GM12891 (cell line): ENCODE measurements at regions not wholly inside any gene's neighbourhood (a gene's known extent, or its start where the extent isn't known, plus 50 kb on each side); places are given as distances from the start of the nearest gene placed in this dataset.
"Not testable (repeated sequence)": the region's sequence is repeated elsewhere in the genome, so short reads cannot be mapped to it uniquely, and the experiment has no call there.

Source experiments
- DNase-seq: peaks from one replicate; pipeline ENCODE4 v3.0.0; 2011; ENCODE audit warnings: low spot score; ENCODE audit not compliant: insufficient read length
- FAIRE-seq: peaks from 2 replicates; lab custom pipeline; 2011; peaks lifted over from hg19 to GRCh38; lab: Jason Lieb, UNC
- PAX5 ChIP-seq: IDR thresholded peaks from 2 replicates; pipeline ENCODE4 v1.6.1; 2011; ENCODE audit warnings: low read length, moderate library complexity, mild to moderate bottlenecking; ENCODE audit not compliant: insufficient read depth, severe bottlenecking
- POLR2A ChIP-seq: IDR thresholded peaks from 2 replicates; pipeline ENCODE4 v1.6.1; 2011; ENCODE audit warnings: low read depth, low read length, control low read depth
- POLR2AphosphoS5 ChIP-seq: IDR thresholded peaks from 2 replicates; pipeline ENCODE4 v1.6.1; 2011; ENCODE audit warnings: low read depth, low read length, control low read depth
- POU2F2 ChIP-seq: IDR thresholded peaks from 2 replicates; pipeline ENCODE4 v1.6.1; 2011; ENCODE audit warnings: low read depth, mild to moderate bottlenecking, control low read depth, low read length, moderate library complexity
- SPI1 ChIP-seq: IDR thresholded peaks from 2 replicates; pipeline ENCODE4 v1.6.1; 2011; ENCODE audit warnings: low read depth, low read length, control low read depth
- TAF1 ChIP-seq: IDR thresholded peaks from 2 replicates; pipeline ENCODE4 v1.6.1; 2011; ENCODE audit warnings: low read depth, low read length, control low read depth

DNA sequence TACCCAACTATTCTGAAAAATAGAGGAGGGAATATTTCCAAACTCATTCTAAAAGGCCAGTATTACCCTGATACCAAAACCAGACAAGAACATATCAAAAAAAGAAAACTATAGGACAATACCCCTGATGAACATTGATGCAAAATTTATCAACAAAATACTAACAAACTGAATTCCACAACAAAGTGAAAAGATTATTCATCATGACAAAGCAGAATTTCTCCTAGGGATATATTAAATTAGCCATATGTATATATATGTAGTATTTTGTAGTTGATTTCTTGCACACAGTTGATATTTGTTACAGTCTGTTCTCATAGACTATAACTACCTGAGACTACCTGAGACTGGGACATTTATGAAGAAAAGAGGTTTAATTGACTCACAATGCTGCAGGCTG, 495.0 kb upstream of the SPRY2 start:
- TF ChIP-seq POU2F2 (no peak), POLR2AphosphoS5 (no peak), POLR2A (no peak), TAF1 (no peak), PAX5 (no peak), SPI1 (no peak)
- DNase-seq (no peak), FAIRE-seq (no peak)

- DNase-seq: no peak
- no peak for FAIRE-seq
- no peak for TF ChIP-seq POU2F2
- TF ChIP-seq PAX5: no peak
- no peak for TF ChIP-seq POLR2A
- no peak for TF ChIP-seq POLR2AphosphoS5
- no peak for TF ChIP-seq SPI1
- no peak for TF ChIP-seq TAF1
Measured at GRCh38 chr13:80830431-80830830, 489.5 kb upstream of the SPRY2 start.

DNA sequence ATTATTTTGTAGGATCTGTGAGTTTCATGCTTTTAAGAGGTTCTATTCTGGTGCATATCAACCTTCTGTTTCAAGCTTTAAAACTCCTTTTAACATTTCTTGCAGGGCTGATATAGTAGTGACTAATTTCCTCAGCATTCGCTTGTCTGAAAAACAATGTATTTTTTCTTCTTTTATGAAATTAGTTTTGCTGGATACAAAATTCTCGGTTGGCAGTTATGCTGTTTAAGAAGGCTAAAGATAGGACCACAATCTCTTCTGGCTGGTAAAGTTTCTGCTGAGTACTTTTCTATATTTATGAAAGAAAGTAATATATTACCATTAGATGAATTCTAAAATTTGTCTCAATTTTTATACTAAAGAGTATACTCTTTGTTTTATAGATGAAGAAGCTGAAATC, 487.8 kb upstream of the SPRY2 start:
- DNase-seq (no peak), FAIRE-seq (no peak)
- TF ChIP-seq POLR2A: no peak
- TF ChIP-seq POU2F2: no peak
- no peak for TF ChIP-seq SPI1
- no peak for TF ChIP-seq PAX5
- TF ChIP-seq TAF1: no peak
- TF ChIP-seq POLR2AphosphoS5: no peak

DNA sequence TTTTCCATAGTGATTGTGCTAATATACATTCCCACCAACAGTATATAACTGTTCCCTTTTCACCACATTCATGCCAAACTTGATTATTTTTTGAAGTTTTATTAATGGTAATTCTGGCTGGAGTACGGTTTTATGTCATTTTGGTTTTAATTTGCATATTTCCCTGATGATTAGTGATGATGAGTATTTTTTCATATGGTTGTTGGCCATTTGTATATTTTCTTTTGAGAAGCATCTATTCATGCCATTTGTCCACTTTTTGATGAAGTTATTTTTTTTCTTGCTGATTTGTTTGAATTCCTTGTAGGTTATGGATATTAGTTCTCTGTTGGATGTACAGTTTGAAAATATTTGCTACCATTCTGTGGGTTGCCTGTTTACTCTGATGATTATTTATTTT, 484.4 kb upstream of the SPRY2 start:
- FAIRE-seq: no peak
- TF ChIP-seq POLR2AphosphoS5: no peak
- no peak for TF ChIP-seq POU2F2
- no peak for TF ChIP-seq TAF1
- TF ChIP-seq POLR2A: no peak
- no peak for TF ChIP-seq SPI1
- no peak for TF ChIP-seq PAX5
- DNase-seq: no peak

- FAIRE-seq (no peak), DNase-seq (no peak)
- TF ChIP-seq POU2F2 (no peak), SPI1 (no peak), PAX5 (no peak)
Measured at GRCh38 chr13:80824229-80824628, 483.3 kb upstream of the SPRY2 start.

GRCh38 chr13:80823472-80823871, 482.5 kb upstream of the SPRY2 start:
- FAIRE-seq (no peak), DNase-seq (no peak)
- TF ChIP-seq SPI1 (no peak), PAX5 (no peak), POU2F2 (no peak), POLR2A (no peak), POLR2AphosphoS5 (no peak), TAF1 (no peak)

DNA sequence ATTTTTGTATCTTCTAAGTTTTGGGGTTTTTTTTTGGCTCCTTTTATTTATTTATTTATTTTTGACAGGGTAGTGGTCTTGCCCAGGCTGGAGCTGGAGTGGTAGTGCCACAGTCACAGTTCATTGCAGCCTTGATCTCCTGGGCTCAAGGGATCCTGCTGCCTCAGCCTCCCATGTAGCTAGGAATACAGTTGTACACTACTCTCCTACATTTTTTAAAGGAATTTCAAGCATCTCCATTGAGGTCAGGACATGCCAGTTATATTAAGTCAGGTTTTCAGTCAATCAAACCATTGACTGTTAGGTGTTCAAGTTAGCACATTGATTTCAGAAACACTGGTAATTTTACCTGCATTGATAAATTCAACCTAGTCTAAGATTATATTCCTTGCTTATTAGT, 480.5 kb upstream of the SPRY2 start:
- no peak for DNase-seq
- TF ChIP-seq POLR2AphosphoS5: no peak
- TF ChIP-seq POLR2A: no peak
- TF ChIP-seq TAF1: no peak
- TF ChIP-seq PAX5: no peak
- no peak for TF ChIP-seq POU2F2
- no peak for TF ChIP-seq SPI1
- FAIRE-seq: no peak

- DNase-seq (no peak), FAIRE-seq (no peak)
- no peak for TF ChIP-seq TAF1
- no peak for TF ChIP-seq POLR2A
- no peak for TF ChIP-seq PAX5
- TF ChIP-seq POLR2AphosphoS5: no peak
Measured at GRCh38 chr13:80817979-80818378, 477.1 kb upstream of the SPRY2 start.

- FAIRE-seq (no peak), DNase-seq (no peak)
Measured at GRCh38 chr13:80814541-80814940, 473.6 kb upstream of the SPRY2 start.

DNA sequence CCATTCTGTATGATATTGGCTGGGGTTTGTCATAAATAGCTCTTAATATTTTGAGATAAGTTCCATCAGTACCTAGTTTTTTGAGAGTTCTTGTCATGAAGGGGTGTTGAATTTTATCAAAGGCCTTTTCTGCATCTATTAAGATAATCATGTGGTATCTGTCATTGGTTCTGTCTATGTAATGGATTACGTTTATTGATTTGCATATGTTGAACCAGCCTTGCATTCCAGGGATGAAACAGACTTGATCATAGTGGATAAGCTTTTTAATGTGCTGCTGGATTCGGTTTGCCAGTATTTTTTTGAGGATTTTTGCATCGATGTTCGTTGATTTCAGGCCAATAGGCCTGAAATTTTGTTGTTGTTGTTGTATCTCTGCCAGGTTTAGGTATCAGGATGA, 469.4 kb upstream of the SPRY2 start:
- FAIRE-seq, DNase-seq: not testable (repeated sequence)

More at GRCh38 chr13:80814541-80814940, 473.6 kb upstream of the SPRY2 start:
- no peak for TF ChIP-seq PAX5
- TF ChIP-seq POLR2A: no peak
- TF ChIP-seq POLR2AphosphoS5: no peak
- TF ChIP-seq POU2F2: no peak
- no peak for TF ChIP-seq SPI1
- TF ChIP-seq TAF1: no peak

- TF ChIP-seq POLR2A (no peak), POU2F2 (no peak), PAX5 (no peak)
- no peak for DNase-seq
- no peak for FAIRE-seq
Measured at GRCh38 chr13:80802946-80803345, 462.0 kb upstream of the SPRY2 start.

- FAIRE-seq: no peak
- TF ChIP-seq POU2F2: no peak
- no peak for TF ChIP-seq TAF1
- no peak for TF ChIP-seq POLR2A
- TF ChIP-seq POLR2AphosphoS5: no peak
- TF ChIP-seq PAX5: no peak
- DNase-seq: no peak
Measured at GRCh38 chr13:80798576-80799133, 457.7 kb upstream of the SPRY2 start.
